ENCODE measurements at regions not wholly inside any gene's neighbourhood (a gene's known extent, or its start where the extent isn't known, plus 50 kb on each side); places are given as distances from the start of the nearest gene placed in this dataset.

- TF ChIP-seq CTCF (IDR thresholded peaks at IDR 0.05) (no peak), POLR2AphosphoS5 (IDR thresholded peaks at IDR 0.05) (no peak), POLR2A (IDR thresholded peaks at IDR 0.05) (no peak)
These were observed 80.2 kb upstream of the PTPRR start for GRCh38 chr12:71000748-71001147.
